NCI-H2196 treated with DMSO at 0.1 percent for 48 hours (cell line): ENCODE measurements at regions not wholly inside any gene's neighbourhood (a gene's known extent, or its start where the extent isn't known, plus 50 kb on each side); places are given as distances from the start of the nearest gene placed in this dataset.
A peak's percentile ranks its signal among the peaks of the same experiment; 100 is the strongest.
"Not testable (repeated sequence)": the region's sequence is repeated elsewhere in the genome, so short reads cannot be mapped to it uniquely, and the experiment has no call there.

Source experiments
- DNase-seq: peaks from one replicate; lab custom pipeline; 2025; ENCODE audit not compliant: unreplicated experiment; lab: John Stamatoyannopoulos, UW

- DNase-seq = no peak
Observed at GRCh38 chr14:65153101-65153500, 50.8 kb upstream of the MAX start.

GRCh38 chr14:65156568-65157366, 54.5 kb upstream of the MAX start:
- DNase-seq = no peak

- no peak for DNase-seq
Observed at GRCh38 chr14:65159281-65160062, 57.2 kb upstream of the MAX start.

DNA sequence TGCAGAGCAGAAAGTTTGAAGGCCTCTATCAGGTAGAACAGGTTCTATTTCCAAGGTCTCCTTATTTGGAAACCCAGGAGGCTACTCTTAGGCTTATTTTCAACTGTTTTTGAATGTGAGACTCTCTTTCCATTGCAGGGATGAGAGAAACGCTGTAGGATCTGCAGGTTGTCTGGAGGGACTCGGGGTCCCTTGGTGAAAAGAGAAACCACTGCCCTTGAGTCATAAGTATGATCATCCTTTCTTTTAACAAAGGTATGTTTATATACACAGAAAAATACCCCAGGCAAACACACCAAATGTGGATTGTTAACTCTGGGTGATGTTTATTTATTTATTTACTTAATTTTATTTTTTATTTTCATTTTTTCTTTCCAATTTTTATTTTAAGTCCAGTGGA, 57.8 kb upstream of the MAX start:
- no peak for DNase-seq

DNA sequence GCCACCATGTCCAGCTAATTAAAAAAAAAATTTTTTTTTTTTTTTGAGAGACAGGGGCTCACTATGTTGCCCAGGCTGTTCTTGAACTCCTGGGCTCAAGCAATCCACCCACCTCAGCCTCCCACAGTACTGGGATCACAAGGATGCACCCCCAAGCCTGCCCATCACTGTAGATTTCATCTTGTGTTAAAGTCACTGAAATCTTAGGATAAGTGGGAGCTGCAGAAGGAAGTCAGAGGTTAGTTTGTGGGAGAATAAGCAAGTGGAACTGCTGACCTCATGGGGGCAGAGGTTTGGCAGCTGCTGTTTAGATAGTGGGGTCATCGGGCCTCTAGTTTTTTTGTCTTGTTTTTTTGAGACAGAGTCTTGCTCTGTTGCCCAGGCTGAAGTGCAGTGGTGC, 59.7 kb upstream of the MAX start:
- no peak for DNase-seq

- peak; percentile 18 for DNase-seq
Observed at GRCh38 chr14:65164068-65164824, 61.9 kb upstream of the MAX start.

DNA sequence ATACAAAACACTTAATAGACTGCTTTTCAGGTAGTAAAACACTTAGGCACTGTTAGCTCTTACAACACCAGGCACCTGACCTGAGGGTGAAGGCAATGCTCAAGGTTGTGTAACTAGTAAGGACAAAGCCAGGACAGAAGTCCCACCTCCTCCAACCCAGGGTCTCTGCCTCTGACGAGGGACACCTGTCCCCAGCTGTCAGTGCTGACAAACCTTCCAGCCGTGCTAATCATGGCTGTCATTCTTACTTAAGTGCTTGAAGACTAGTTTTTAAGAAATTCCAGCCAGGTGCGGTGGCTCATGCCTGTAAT, 62.5 kb upstream of the MAX start:
- no peak for DNase-seq

DNA sequence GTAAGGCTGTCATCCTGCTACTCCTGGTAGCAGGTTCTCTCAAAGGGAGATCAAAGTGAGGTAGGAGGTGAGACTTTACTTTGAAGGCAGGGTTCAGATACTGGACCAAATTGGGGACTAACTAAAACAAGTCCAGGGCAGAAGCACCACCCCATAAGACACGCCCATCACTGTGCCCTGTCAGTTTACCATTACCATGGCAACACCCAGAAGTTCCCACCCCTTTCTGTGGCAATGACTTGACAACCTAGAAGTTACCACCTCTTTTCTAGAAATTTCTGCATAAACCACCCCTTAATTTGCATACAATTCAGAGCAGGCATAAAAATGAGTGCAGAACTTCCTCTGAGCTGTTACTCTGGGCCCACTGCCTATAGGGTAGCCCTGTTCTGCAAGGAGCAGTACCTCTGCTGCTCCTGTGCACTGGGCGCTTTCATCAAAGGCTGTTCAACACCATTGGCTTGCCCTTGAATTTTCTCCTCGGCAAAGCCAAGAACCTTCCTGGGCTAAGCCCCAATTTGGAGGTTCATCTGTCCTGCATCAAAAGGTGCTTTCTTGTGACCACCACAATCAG, 64.8 kb upstream of the MAX start:
- DNase-seq = no peak

DNA sequence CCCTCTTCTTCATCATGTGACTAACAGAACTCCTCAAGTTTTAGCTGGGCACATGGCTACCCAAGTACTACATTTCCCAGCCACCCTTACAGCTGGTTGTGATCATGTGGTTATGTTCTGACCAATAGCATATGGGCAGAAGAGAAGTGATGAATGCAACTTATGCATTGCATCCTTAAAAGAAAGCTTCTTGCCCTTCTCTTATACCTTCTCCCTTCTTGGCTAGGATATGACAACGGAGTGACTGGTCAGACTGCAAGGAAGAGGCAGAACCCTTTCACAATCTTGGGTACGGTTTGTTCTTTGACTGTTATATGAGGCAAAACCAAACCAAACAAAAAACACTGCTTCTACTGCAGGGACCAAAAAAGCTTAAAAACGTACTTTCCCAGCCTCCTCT, 66.5 kb upstream of the MAX start:
- DNase-seq = no peak

GRCh38 chr14:65169351-65169750, 67.0 kb upstream of the MAX start:
- no peak for DNase-seq

DNA sequence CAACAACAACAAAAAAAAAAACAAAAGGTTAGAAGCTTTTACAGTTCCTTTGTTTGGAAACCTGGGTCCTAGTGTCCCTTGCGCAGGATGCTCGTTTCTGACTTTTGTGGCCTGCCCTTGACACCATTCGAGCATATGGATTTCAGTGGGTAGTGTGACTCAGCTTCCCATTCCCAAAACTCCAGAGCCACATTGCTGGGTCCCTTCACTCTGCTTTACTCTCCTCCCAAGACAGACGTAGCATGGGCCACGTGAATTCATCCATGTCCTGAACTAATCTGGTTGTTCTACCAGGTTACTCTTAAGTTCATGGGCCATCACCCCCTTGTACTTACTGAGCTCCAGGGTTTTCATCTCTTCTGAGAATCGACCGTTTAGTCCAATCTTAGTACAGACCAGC, 68.0 kb upstream of the MAX start:
- no peak for DNase-seq

- DNase-seq = no peak
Observed at GRCh38 chr14:65170768-65171507, 68.6 kb upstream of the MAX start.

GRCh38 chr14:65173973-65174693, 71.8 kb upstream of the MAX start:
- DNase-seq = no peak

- no peak for DNase-seq
Observed at GRCh38 chr14:65174783-65175182, 72.5 kb upstream of the MAX start.

DNA sequence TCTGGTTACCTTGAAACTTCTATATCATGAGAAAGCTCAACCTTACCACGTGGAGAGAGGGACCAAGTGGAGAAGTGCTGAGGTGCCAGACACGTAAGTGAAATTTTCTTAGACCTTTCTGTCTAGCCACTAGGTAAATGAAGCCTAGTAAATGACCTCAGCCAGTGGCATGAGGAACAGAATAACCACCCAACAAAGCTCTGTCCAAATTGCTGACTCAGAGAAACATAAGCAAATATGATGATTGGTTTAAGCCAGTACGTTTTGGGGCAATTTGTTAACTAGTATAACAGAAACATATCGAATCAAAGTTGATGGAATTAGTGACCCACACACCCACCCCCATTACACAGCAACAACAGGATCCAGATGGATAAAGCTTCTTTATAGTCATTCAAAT, 75.2 kb upstream of the MAX start:
- no peak for DNase-seq

DNA sequence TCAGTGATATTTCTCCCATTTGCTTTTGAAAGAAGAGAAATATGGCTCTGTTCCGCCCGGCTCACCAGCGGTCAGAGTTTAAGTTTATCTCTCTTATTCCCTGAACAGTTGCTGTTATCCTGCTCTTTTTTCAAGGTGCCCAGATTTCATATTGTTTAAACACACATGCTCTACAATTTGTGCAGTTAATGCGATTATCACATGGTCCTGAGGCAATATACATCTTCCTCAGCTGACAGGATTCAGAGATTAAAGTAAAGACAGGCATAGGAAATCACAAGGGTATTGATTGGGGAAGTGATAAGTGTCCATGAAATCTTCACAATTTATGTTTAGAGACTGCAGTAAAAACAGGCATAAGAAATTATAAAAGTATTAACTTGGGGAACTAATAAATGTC, 76.9 kb upstream of the MAX start:
- not testable (repeated sequence) for DNase-seq

- DNase-seq = no peak
Observed at GRCh38 chr14:65179918-65180724, 77.8 kb upstream of the MAX start.

DNA sequence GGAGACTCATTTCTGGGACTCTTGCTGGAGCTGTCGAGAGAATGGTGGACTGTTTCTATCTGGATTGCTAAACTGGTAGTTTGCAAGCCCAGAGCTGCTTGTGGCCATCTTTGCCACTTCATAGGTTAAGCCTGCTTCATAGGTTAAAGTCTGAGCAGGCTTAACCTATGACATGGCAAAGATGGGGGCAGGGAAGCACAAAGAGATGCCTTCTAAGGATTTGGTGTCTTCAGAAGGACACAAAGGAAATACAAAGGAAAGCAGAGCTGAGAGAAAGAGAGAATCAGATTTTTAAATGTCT, 78.4 kb upstream of the MAX start:
- no peak for DNase-seq

GRCh38 chr14:65184032-65184764, 81.9 kb upstream of the MAX start:
- no peak for DNase-seq
